ENCODE measurements at regions not wholly inside any gene's neighbourhood (a gene's known extent, or its start where the extent isn't known, plus 50 kb on each side); places are given as distances from the start of the nearest gene placed in this dataset.

GRCh38 chr16:9327253-9327652 lies 235.8 kb downstream of the HAPSTR1 start:
- no peaks in the 10 kb centered on the region for H3K36me3 ChIP-seq (ENCODE audit: control insufficient read depth, insufficient read depth, low read length)
- H3K27ac ChIP-seq (ENCODE audit: insufficient read depth, low read length, poor library complexity, severe bottlenecking), result no peak overlapping the region
- Mint-ChIP-seq H3K27ac (no peak overlapping the region), H3K4me1 (no peaks in the 10 kb centered on the region), H3K9me3 (peaks cover 0 to 7% (median 0%) of the 10 kb centered on the region in 7 donors), H3K27me3 (no peaks in the 10 kb centered on the region), H3K4me3 (no peak overlapping the region), H3K36me3 (no peaks in the 10 kb centered on the region)
- no peaks in the 10 kb centered on the region for H3K9me3 ChIP-seq (ENCODE audit: control insufficient read depth in 2 of 2, low read length in 2 of 2)
- no peaks in the 10 kb centered on the region for H3K27me3 ChIP-seq (ENCODE audit: control insufficient read depth, insufficient read depth, low read length)
- DNase-seq (no peak), ATAC-seq (ENCODE audit: low read depth in 2 of 2) (no peak)
- H3K4me3 ChIP-seq (ENCODE audit: low read depth, low read length), result no peak overlapping the region
- H3K4me1 ChIP-seq (ENCODE audit: control insufficient read depth, insufficient read depth, low read length, poor library complexity, severe bottlenecking), result no peaks in the 10 kb centered on the region

- no peak overlapping the region for H3K4me3 Mint-ChIP-seq
- no peak overlapping the region for H3K4me3 ChIP-seq (ENCODE audit: low read depth, low read length)
- H3K27ac Mint-ChIP-seq, result no peak overlapping the region
- no peaks in the 10 kb centered on the region for H3K27me3 ChIP-seq (ENCODE audit: control insufficient read depth, insufficient read depth, low read length)
- DNase-seq (no peak), ATAC-seq (ENCODE audit: low read depth in 2 of 2) (no peak)
- H3K9me3 Mint-ChIP-seq, result peaks cover 0 to 7% (median 0%) of the 10 kb centered on the region in 7 donors
- no peaks in the 10 kb centered on the region for H3K4me1 ChIP-seq (ENCODE audit: control insufficient read depth, insufficient read depth, low read length, poor library complexity, severe bottlenecking)
- no peaks in the 10 kb centered on the region for H3K36me3 Mint-ChIP-seq
- H3K27me3 Mint-ChIP-seq, result no peaks in the 10 kb centered on the region
- H3K36me3 ChIP-seq (ENCODE audit: control insufficient read depth, insufficient read depth, low read length), result no peaks in the 10 kb centered on the region
- no peaks in the 10 kb centered on the region for H3K4me1 Mint-ChIP-seq
- no peak overlapping the region for H3K27ac ChIP-seq (ENCODE audit: insufficient read depth, low read length, poor library complexity, severe bottlenecking)
- H3K9me3 ChIP-seq (ENCODE audit: control insufficient read depth in 2 of 2, low read length in 2 of 2), result no peaks in the 10 kb centered on the region
Measured at GRCh38 chr16:9328411-9328810, 237.0 kb downstream of the HAPSTR1 start.

GRCh38 chr16:9330095-9330494 lies 238.7 kb downstream of the HAPSTR1 start:
- no peaks in the 10 kb centered on the region for H3K4me1 Mint-ChIP-seq
- H3K4me1 ChIP-seq (ENCODE audit: control insufficient read depth, insufficient read depth, low read length, poor library complexity, severe bottlenecking), result no peaks in the 10 kb centered on the region
- H3K27me3 Mint-ChIP-seq, result no peaks in the 10 kb centered on the region

GRCh38 chr16:9331503-9331902 lies 240.1 kb downstream of the HAPSTR1 start:
- Histone ChIP-seq H3K36me3 (ENCODE audit: control insufficient read depth, insufficient read depth, low read length) (no peaks in the 10 kb centered on the region), H3K27me3 (ENCODE audit: control insufficient read depth, insufficient read depth, low read length) (no peaks in the 10 kb centered on the region), H3K4me1 (ENCODE audit: control insufficient read depth, insufficient read depth, low read length, poor library complexity, severe bottlenecking) (no peaks in the 10 kb centered on the region), H3K27ac (ENCODE audit: insufficient read depth, low read length, poor library complexity, severe bottlenecking) (no peak overlapping the region), H3K4me3 (ENCODE audit: low read depth, low read length) (no peak overlapping the region), H3K9me3 (ENCODE audit: control insufficient read depth in 2 of 2, low read length in 2 of 2) (no peaks in the 10 kb centered on the region)
- Mint-ChIP-seq H3K4me3 (no peak overlapping the region), H3K27ac (no peak overlapping the region), H3K36me3 (no peaks in the 10 kb centered on the region), H3K27me3 (peaks cover 4% of the 10 kb centered on the region), H3K9me3 (peaks cover 0 to 5% (median 0%) of the 10 kb centered on the region in 7 donors), H3K4me1 (no peaks in the 10 kb centered on the region)
- DNase-seq, result no peak
- ATAC-seq (ENCODE audit: low read depth in 2 of 2), result no peak

More at GRCh38 chr16:9330095-9330494, 238.7 kb downstream of the HAPSTR1 start:
- Mint-ChIP-seq H3K36me3 (no peaks in the 10 kb centered on the region), H3K4me3 (no peak overlapping the region), H3K9me3 (peaks cover 0 to 7% (median 0%) of the 10 kb centered on the region in 7 donors), H3K27ac (no peak overlapping the region)
- ATAC-seq (ENCODE audit: low read depth in 2 of 2) (no peak), DNase-seq (no peak)
- no peaks in the 10 kb centered on the region for H3K36me3 ChIP-seq (ENCODE audit: control insufficient read depth, insufficient read depth, low read length)
- H3K27me3 ChIP-seq (ENCODE audit: control insufficient read depth, insufficient read depth, low read length), result no peaks in the 10 kb centered on the region
- H3K9me3 ChIP-seq (ENCODE audit: control insufficient read depth in 2 of 2, low read length in 2 of 2), result no peaks in the 10 kb centered on the region
- no peak overlapping the region for H3K27ac ChIP-seq (ENCODE audit: insufficient read depth, low read length, poor library complexity, severe bottlenecking)
- no peak overlapping the region for H3K4me3 ChIP-seq (ENCODE audit: low read depth, low read length)

GRCh38 chr16:9332574-9333148 lies 241.2 kb downstream of the HAPSTR1 start:
- ATAC-seq (ENCODE audit: low read depth in 2 of 2), result no peak
- H3K4me3 Mint-ChIP-seq, result no peak overlapping the region
- no peaks in the 10 kb centered on the region for H3K4me1 Mint-ChIP-seq
- peaks cover 4% of the 10 kb centered on the region for H3K27me3 Mint-ChIP-seq
- DNase-seq, result no peak
- Histone ChIP-seq H3K4me3 (ENCODE audit: low read depth, low read length) (no peak overlapping the region), H3K27ac (ENCODE audit: insufficient read depth, low read length, poor library complexity, severe bottlenecking) (no peak overlapping the region), H3K27me3 (ENCODE audit: control insufficient read depth, insufficient read depth, low read length) (no peaks in the 10 kb centered on the region), H3K9me3 (ENCODE audit: control insufficient read depth in 2 of 2, low read length in 2 of 2) (no peaks in the 10 kb centered on the region), H3K36me3 (ENCODE audit: control insufficient read depth, insufficient read depth, low read length) (no peaks in the 10 kb centered on the region), H3K4me1 (ENCODE audit: control insufficient read depth, insufficient read depth, low read length, poor library complexity, severe bottlenecking) (no peaks in the 10 kb centered on the region)
- H3K36me3 Mint-ChIP-seq, result no peaks in the 10 kb centered on the region
- H3K27ac Mint-ChIP-seq, result no peak overlapping the region
- H3K9me3 Mint-ChIP-seq, result peaks cover 0 to 3% (median 0%) of the 10 kb centered on the region in 7 donors

GRCh38 chr16:9333469-9333868 lies 242.0 kb downstream of the HAPSTR1 start:
- ATAC-seq (ENCODE audit: low read depth in 2 of 2), result no peak
- H3K36me3 ChIP-seq (ENCODE audit: control insufficient read depth, insufficient read depth, low read length), result no peaks in the 10 kb centered on the region

GRCh38 chr16:9334103-9334502 lies 242.7 kb downstream of the HAPSTR1 start:
- no peak for ATAC-seq (ENCODE audit: low read depth in 2 of 2)
- Mint-ChIP-seq H3K4me1 (no peaks in the 10 kb centered on the region), H3K9me3 (peaks cover 0 to 3% (median 0%) of the 10 kb centered on the region in 7 donors), H3K36me3 (no peaks in the 10 kb centered on the region), H3K27me3 (peaks cover 4% of the 10 kb centered on the region), H3K27ac (no peak overlapping the region), H3K4me3 (no peak overlapping the region)
- no peaks in the 10 kb centered on the region for H3K36me3 ChIP-seq (ENCODE audit: control insufficient read depth, insufficient read depth, low read length)
- H3K27me3 ChIP-seq (ENCODE audit: control insufficient read depth, insufficient read depth, low read length), result no peaks in the 10 kb centered on the region
- H3K4me3 ChIP-seq (ENCODE audit: low read depth, low read length), result no peak overlapping the region
- H3K9me3 ChIP-seq (ENCODE audit: control insufficient read depth in 2 of 2, low read length in 2 of 2), result no peaks in the 10 kb centered on the region
- DNase-seq, result no peak
- H3K4me1 ChIP-seq (ENCODE audit: control insufficient read depth, insufficient read depth, low read length, poor library complexity, severe bottlenecking), result no peaks in the 10 kb centered on the region
- no peak overlapping the region for H3K27ac ChIP-seq (ENCODE audit: insufficient read depth, low read length, poor library complexity, severe bottlenecking)

More at GRCh38 chr16:9333469-9333868, 242.0 kb downstream of the HAPSTR1 start:
- no peaks in the 10 kb centered on the region for H3K4me1 ChIP-seq (ENCODE audit: control insufficient read depth, insufficient read depth, low read length, poor library complexity, severe bottlenecking)
- H3K27me3 Mint-ChIP-seq, result peaks cover 4% of the 10 kb centered on the region
- H3K9me3 Mint-ChIP-seq, result peaks cover 0 to 3% (median 0%) of the 10 kb centered on the region in 7 donors
- DNase-seq, result no peak
- no peak overlapping the region for H3K27ac Mint-ChIP-seq
- no peak overlapping the region for H3K4me3 ChIP-seq (ENCODE audit: low read depth, low read length)
- H3K4me1 Mint-ChIP-seq, result no peaks in the 10 kb centered on the region
- no peaks in the 10 kb centered on the region for H3K27me3 ChIP-seq (ENCODE audit: control insufficient read depth, insufficient read depth, low read length)
- H3K9me3 ChIP-seq (ENCODE audit: control insufficient read depth in 2 of 2, low read length in 2 of 2), result no peaks in the 10 kb centered on the region
- H3K4me3 Mint-ChIP-seq, result no peak overlapping the region
- H3K36me3 Mint-ChIP-seq, result no peaks in the 10 kb centered on the region
- no peak overlapping the region for H3K27ac ChIP-seq (ENCODE audit: insufficient read depth, low read length, poor library complexity, severe bottlenecking)

- H3K9me3 ChIP-seq (ENCODE audit: control insufficient read depth in 2 of 2, low read length in 2 of 2), result no peaks in the 10 kb centered on the region
Measured at GRCh38 chr16:9337308-9338032, 246.0 kb downstream of the HAPSTR1 start.

More at GRCh38 chr16:9337308-9338032, 246.0 kb downstream of the HAPSTR1 start:
- no peaks in the 10 kb centered on the region for H3K4me1 Mint-ChIP-seq
- no peaks in the 10 kb centered on the region for H3K36me3 Mint-ChIP-seq
- Histone ChIP-seq H3K4me1 (ENCODE audit: control insufficient read depth, insufficient read depth, low read length, poor library complexity, severe bottlenecking) (no peaks in the 10 kb centered on the region), H3K27me3 (ENCODE audit: control insufficient read depth, insufficient read depth, low read length) (no peaks in the 10 kb centered on the region), H3K27ac (ENCODE audit: insufficient read depth, low read length, poor library complexity, severe bottlenecking) (no peak overlapping the region), H3K36me3 (ENCODE audit: control insufficient read depth, insufficient read depth, low read length) (no peaks in the 10 kb centered on the region), H3K4me3 (ENCODE audit: low read depth, low read length) (no peak overlapping the region)
- DNase-seq (no peak), ATAC-seq (ENCODE audit: low read depth in 2 of 2) (no peak)
- H3K27me3 Mint-ChIP-seq, result peaks cover 4% of the 10 kb centered on the region
- no peak overlapping the region for H3K4me3 Mint-ChIP-seq
- H3K9me3 Mint-ChIP-seq, result peaks cover 0 to 3% (median 0%) of the 10 kb centered on the region in 7 donors
- H3K27ac Mint-ChIP-seq, result no peak overlapping the region
